ENCODE measurements at regions not wholly inside any gene's neighbourhood (a gene's known extent, or its start where the extent isn't known, plus 50 kb on each side); places are given as distances from the start of the nearest gene placed in this dataset.

DNA sequence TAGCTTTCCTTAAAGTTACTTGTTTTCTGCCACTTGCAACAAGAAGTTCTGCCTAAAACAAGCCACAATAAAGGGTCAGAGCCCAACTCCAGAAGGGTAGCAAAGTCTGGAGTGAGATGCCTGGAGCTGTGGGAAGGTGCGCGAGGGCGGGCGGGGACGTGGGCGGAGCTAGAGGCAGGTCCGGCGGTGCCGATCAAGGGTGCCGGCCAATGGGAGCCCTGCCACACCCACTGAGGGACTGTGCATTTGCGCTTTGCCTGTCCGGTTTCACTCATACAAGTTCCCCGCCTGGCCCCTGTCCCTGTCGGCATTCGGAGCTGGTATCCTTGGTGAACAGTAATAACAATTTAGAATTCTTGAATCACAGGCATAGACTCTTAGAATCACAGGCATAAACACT, 732.4 kb downstream of the MATN1 start:
- no peak for TF ChIP-seq CTCF (conservative IDR thresholded peaks at IDR 0.05; ENCODE audit: low read length)
- no peak for TF ChIP-seq EZH2phosphoT487 (IDR thresholded peaks at IDR 0.05; ENCODE audit: borderline replicate concordance)
